ENCODE measurements at regions not wholly inside any gene's neighbourhood (a gene's known extent, or its start where the extent isn't known, plus 50 kb on each side); places are given as distances from the start of the nearest gene placed in this dataset.

DNA sequence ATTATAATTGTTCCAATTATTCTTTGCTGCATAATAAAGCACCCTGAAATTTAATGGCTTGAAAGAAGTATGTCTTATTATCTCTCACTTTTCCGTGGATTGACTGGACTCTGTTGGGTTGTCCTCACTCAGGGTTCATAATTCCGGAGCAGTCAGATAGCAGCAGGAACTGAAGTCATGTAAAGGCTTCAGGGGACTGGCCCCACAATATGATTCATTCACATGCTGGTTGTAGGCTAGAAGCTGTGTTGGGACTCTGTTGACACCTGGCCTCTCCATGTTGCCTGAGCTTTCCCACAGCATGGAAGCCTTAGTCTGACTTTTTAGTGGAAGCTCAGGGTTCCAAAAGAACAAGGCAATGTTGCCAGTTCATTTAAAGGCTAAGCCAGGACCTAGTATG lies 367.1 kb upstream of the ADGRL2 start:
- TF ChIP-seq SPI1 (IDR thresholded peaks at IDR 0.05; ENCODE audit: borderline replicate concordance, low read depth) (no peak), POLR2AphosphoS5 (IDR thresholded peaks at IDR 0.05; ENCODE audit: low read depth) (no peak)
- TF ChIP-seq, protein P1, sequence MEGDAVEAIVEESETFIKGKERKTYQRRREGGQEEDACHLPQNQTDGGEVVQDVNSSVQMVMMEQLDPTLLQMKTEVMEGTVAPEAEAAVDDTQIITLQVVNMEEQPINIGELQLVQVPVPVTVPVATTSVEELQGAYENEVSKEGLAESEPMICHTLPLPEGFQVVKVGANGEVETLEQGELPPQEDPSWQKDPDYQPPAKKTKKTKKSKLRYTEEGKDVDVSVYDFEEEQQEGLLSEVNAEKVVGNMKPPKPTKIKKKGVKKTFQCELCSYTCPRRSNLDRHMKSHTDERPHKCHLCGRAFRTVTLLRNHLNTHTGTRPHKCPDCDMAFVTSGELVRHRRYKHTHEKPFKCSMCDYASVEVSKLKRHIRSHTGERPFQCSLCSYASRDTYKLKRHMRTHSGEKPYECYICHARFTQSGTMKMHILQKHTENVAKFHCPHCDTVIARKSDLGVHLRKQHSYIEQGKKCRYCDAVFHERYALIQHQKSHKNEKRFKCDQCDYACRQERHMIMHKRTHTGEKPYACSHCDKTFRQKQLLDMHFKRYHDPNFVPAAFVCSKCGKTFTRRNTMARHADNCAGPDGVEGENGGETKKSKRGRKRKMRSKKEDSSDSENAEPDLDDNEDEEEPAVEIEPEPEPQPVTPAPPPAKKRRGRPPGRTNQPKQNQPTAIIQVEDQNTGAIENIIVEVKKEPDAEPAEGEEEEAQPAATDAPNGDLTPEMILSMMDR (IDR thresholded peaks at IDR 0.05; ENCODE audit: insufficient read depth, low read length) = no peak
- TF ChIP-seq, protein P2, sequence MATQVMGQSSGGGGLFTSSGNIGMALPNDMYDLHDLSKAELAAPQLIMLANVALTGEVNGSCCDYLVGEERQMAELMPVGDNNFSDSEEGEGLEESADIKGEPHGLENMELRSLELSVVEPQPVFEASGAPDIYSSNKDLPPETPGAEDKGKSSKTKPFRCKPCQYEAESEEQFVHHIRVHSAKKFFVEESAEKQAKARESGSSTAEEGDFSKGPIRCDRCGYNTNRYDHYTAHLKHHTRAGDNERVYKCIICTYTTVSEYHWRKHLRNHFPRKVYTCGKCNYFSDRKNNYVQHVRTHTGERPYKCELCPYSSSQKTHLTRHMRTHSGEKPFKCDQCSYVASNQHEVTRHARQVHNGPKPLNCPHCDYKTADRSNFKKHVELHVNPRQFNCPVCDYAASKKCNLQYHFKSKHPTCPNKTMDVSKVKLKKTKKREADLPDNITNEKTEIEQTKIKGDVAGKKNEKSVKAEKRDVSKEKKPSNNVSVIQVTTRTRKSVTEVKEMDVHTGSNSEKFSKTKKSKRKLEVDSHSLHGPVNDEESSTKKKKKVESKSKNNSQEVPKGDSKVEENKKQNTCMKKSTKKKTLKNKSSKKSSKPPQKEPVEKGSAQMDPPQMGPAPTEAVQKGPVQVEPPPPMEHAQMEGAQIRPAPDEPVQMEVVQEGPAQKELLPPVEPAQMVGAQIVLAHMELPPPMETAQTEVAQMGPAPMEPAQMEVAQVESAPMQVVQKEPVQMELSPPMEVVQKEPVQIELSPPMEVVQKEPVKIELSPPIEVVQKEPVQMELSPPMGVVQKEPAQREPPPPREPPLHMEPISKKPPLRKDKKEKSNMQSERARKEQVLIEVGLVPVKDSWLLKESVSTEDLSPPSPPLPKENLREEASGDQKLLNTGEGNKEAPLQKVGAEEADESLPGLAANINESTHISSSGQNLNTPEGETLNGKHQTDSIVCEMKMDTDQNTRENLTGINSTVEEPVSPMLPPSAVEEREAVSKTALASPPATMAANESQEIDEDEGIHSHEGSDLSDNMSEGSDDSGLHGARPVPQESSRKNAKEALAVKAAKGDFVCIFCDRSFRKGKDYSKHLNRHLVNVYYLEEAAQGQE (IDR thresholded peaks at IDR 0.05; ENCODE audit: insufficient replicate concordance, low read depth) = no peak
